NT2/D1 (cell line): ENCODE measurements at regions not wholly inside any gene's neighbourhood (a gene's known extent, or its start where the extent isn't known, plus 50 kb on each side); places are given as distances from the start of the nearest gene placed in this dataset.
"Not testable (repeated sequence)": the region's sequence is repeated elsewhere in the genome, so short reads cannot be mapped to it uniquely, and the experiment has no call there.

Source experiments
- SUZ12 ChIP-seq: IDR thresholded peaks from 2 replicates; pipeline ENCODE4 v1.6.1; 2011; ENCODE audit not compliant: insufficient read length, insufficient read depth; ENCODE audit errors: extremely low read depth
- ZNF274 ChIP-seq: IDR thresholded peaks from 2 replicates; pipeline ENCODE4 v1.6.1; 2011; ENCODE audit warnings: mild to moderate bottlenecking, low read depth, low read length

- not testable (repeated sequence) for TF ChIP-seq ZNF274, SUZ12
Measured at GRCh38 chr11:95610185-95610584, 179.4 kb downstream of the FAM76B start.
